Neural crest cell (in vitro differentiated cells): ENCODE measurements at regions not wholly inside any gene's neighbourhood (a gene's known extent, or its start where the extent isn't known, plus 50 kb on each side); places are given as distances from the start of the nearest gene placed in this dataset.
"Not testable (repeated sequence)": the region's sequence is repeated elsewhere in the genome, so short reads cannot be mapped to it uniquely, and the experiment has no call there.

Experiments
- DNase-seq: peaks from one replicate; pipeline ENCODE4 v3.0.0; 2021; ENCODE audit warnings: low read depth, mixed read lengths, low spot score
- H3K27ac Mint-ChIP-seq: one replicate; pipeline ENCODE4 v1.8.0; 2021; ENCODE audit warnings: mild to moderate bottlenecking, mixed read lengths; ENCODE audit not compliant: unreplicated experiment
- H3K27me3 Mint-ChIP-seq: 2 replicates; pipeline ENCODE4 v1.8.0; 2021; ENCODE audit warnings: low read depth, mild to moderate bottlenecking, mixed read lengths
- H3K36me3 Mint-ChIP-seq: 2 replicates; pipeline ENCODE4 v1.8.0; 2021; ENCODE audit warnings: low read depth, mild to moderate bottlenecking, mixed read lengths
- H3K4me1 Mint-ChIP-seq: 2 replicates; pipeline ENCODE4 v1.8.0; 2021; ENCODE audit warnings: mixed read lengths
- H3K4me3 Mint-ChIP-seq: one replicate; pipeline ENCODE4 v1.8.0; 2021; ENCODE audit warnings: mild to moderate bottlenecking, mixed read lengths
- H3K9me3 Mint-ChIP-seq: 2 replicates; pipeline ENCODE4 v1.8.0; 2021; ENCODE audit warnings: mixed read lengths
- TF ChIP-seq, protein P1 (sequence below): fragments of 200-600 bp; sonication (generic); conservative IDR thresholded peaks from 2 replicates; pipeline ENCODE4 v1.5.0; 2021; ENCODE audit warnings: antibody characterized with exemption, mild to moderate bottlenecking

DNA sequence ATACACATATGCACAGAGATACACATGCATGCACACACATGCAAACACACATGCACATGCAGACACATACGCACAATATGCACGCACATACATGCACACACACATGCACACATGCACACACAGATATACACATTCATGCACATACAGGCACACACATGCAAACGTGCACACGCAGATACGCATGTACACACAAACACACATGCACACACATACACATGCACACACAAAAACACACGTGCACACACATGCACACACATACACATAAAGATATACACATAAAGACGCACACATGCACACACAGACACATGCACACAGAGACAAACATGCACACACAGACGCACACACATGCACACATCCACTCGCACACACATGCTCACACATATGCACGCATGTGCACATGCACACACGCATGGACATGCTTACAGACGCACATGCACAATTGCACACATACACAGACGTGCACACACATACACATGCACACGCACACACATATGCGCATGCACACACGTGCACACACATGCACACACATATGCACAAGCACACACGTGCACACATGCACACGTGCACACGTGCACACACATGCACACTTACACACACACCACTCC, 145.2 kb downstream of the ADRA2C start:
- Mint-ChIP-seq H3K4me1 (no peaks in the 10 kb centered on the region), H3K27ac (no peak overlapping the region)

DNA sequence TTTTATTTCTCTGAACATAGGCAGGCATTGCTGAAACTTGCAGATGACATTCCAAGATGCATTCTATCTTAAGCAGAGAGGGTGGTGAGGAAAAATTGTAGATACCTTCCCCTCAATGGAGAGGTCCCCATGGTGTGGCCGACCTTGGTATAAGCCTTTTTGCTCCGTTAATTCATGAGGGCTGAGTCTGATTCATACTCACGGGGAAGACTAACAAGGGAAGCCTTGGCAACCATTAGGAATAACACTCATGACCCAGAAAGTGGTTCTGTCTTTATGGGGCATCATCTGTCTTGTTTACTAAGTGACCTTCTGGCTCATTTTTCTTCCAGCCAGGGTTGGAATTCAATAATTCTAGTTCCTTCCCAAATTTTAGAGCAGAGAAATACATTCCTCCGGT, 148.3 kb downstream of the ADRA2C start:
- not testable (repeated sequence) for H3K27ac Mint-ChIP-seq, H3K36me3 Mint-ChIP-seq, H3K9me3 Mint-ChIP-seq, H3K4me3 Mint-ChIP-seq, H3K27me3 Mint-ChIP-seq, DNase-seq, H3K4me1 Mint-ChIP-seq

More for the DNA sequence above, 145.2 kb downstream of the ADRA2C start:
- Mint-ChIP-seq H3K4me3 (no peak overlapping the region), H3K9me3 (peaks cover 4% of the 10 kb centered on the region), H3K36me3 (no peaks in the 10 kb centered on the region), H3K27me3 (peaks cover under 1% of the 10 kb centered on the region)
- TF ChIP-seq, protein P1, sequence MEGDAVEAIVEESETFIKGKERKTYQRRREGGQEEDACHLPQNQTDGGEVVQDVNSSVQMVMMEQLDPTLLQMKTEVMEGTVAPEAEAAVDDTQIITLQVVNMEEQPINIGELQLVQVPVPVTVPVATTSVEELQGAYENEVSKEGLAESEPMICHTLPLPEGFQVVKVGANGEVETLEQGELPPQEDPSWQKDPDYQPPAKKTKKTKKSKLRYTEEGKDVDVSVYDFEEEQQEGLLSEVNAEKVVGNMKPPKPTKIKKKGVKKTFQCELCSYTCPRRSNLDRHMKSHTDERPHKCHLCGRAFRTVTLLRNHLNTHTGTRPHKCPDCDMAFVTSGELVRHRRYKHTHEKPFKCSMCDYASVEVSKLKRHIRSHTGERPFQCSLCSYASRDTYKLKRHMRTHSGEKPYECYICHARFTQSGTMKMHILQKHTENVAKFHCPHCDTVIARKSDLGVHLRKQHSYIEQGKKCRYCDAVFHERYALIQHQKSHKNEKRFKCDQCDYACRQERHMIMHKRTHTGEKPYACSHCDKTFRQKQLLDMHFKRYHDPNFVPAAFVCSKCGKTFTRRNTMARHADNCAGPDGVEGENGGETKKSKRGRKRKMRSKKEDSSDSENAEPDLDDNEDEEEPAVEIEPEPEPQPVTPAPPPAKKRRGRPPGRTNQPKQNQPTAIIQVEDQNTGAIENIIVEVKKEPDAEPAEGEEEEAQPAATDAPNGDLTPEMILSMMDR = no peak
- no peak for DNase-seq

GRCh38 chr4:3919509-3919908, 153.3 kb downstream of the ADRA2C start:
- H3K4me3 Mint-ChIP-seq, H3K36me3 Mint-ChIP-seq, DNase-seq, H3K27me3 Mint-ChIP-seq, H3K9me3 Mint-ChIP-seq, H3K4me1 Mint-ChIP-seq, H3K27ac Mint-ChIP-seq: not testable (repeated sequence)

DNA sequence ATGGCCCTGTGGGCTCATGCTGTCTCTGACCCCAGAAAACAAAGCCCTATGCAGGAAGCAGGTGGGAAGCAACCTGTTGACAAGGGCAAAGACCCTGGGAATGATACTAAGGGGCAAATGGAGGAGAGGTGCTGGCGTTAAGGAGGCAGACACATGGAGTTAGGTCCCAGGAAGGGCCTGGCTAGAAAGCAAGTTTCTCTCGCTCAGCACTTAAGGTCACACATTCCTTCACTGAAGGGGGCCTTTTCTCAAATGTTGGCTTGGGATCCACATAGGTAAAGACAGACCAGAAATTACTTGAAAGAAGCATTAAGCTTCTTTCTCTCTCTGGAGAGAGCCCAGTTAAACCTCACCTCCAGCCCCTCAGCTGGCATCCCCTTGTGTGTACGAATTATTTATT, 155.7 kb downstream of the ADRA2C start:
- not testable (repeated sequence) for DNase-seq

DNA sequence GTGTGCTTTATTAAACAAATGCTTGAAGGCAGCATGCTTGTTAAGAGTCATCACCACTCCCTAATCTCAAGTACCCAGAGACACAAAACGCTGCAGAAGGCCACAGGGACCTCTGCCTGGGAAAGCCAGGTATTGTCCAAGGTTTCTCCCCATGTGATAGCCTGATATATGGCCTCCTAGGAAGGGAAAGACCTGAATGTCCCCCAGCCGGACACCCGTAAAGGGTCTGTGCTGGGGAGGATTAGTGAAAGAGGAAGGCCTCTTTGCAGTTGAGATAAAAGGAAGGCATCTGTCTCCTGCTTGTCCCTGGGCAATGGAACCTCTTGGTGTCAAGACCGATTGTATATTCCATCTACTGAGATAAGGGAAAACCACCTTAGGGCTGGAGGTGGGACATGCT, 159.7 kb downstream of the ADRA2C start:
- H3K27me3 Mint-ChIP-seq, H3K36me3 Mint-ChIP-seq, H3K27ac Mint-ChIP-seq, H3K9me3 Mint-ChIP-seq, H3K4me1 Mint-ChIP-seq, DNase-seq, H3K4me3 Mint-ChIP-seq: not testable (repeated sequence)

More for the DNA sequence above, 155.7 kb downstream of the ADRA2C start:
- not testable (repeated sequence) for H3K4me1 Mint-ChIP-seq, H3K27ac Mint-ChIP-seq, H3K4me3 Mint-ChIP-seq, H3K27me3 Mint-ChIP-seq, H3K9me3 Mint-ChIP-seq, H3K36me3 Mint-ChIP-seq

DNA sequence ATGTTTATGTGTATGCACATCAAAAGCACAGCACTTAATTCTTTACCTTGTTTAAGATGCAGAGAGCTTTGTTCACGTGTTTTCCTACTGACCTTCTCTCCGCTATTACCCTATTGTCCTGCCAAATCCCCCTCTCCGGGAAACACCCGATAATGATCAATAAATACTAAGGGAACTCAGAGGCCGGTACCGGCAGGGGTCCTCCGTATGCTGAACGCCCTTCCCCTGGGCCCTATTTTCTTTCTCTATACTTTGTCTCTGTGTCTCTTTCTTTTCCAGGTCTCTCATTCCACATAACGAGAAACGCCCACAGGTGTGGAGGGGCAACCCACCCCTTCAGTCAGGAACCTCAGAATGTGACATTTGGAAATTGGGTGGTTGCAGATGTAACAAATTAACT, 160.1 kb downstream of the ADRA2C start:
- H3K36me3 Mint-ChIP-seq, H3K27ac Mint-ChIP-seq, DNase-seq, H3K9me3 Mint-ChIP-seq, H3K27me3 Mint-ChIP-seq, H3K4me1 Mint-ChIP-seq, H3K4me3 Mint-ChIP-seq: not testable (repeated sequence)

DNA sequence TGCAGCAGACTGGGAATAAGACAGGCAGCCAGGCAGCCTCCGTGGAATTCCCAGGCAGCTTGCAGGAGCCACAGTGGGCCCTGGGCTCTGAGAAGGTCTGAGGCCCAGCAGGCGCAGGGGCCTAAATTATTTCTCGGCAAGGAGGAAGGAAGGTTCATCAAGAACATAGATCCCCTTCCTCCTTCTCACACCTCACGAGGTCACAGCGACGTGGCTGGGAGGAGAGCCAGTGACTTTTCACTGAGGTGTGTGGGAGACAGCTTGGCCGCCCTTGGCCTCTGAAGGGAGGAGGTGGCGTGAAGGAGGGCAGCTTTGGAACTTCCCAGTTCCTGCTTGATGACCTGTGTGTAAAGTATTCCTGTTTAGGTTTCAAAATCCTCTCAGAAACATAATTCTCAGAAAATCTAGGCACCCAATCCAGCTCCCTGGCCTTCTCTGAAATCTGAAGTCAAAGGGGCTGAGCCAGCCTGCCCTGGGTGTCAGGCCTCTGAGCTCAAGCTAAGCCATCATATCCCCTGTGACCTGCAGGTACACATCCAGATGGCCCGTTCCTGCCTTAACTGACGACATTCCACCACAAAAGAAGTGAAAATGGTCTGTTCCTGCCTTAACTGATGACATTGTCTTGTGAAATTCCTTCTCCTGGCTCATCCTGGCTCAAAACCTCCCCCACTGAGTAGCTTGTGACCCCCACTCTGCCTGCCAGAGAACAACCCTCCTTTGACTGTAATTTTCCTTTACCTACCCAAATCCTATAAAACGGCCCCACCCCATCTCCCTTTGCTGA, 161.0 kb downstream of the ADRA2C start:
- not testable (repeated sequence) for DNase-seq, H3K36me3 Mint-ChIP-seq, H3K4me1 Mint-ChIP-seq, H3K27me3 Mint-ChIP-seq, H3K4me3 Mint-ChIP-seq, H3K9me3 Mint-ChIP-seq
- H3K27ac Mint-ChIP-seq = peak overlapping the region; percentile 63

DNA sequence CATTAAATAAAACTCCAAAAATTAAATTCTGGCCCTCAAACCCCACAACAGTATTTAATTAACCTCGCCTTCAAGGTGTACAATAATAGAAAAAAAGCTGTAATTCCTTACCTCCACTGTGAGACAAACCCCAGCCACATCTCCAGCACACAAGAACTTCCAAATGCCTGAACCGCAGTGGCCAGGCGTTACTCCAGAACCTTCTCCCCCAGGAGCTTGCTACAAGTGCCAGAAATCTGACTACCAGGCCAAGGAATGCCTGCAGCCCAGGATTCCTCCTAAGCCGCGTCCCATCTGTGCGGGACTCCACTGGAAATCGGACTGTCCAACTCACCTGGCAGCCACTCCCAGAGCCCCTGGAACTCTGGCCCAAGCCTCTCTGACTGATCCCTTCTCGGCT, 163.2 kb downstream of the ADRA2C start:
- H3K4me1 Mint-ChIP-seq, H3K27ac Mint-ChIP-seq, H3K9me3 Mint-ChIP-seq, H3K36me3 Mint-ChIP-seq, H3K27me3 Mint-ChIP-seq, DNase-seq, H3K4me3 Mint-ChIP-seq: not testable (repeated sequence)

GRCh38 chr4:3932734-3933133, 166.5 kb downstream of the ADRA2C start:
- not testable (repeated sequence) for H3K4me1 Mint-ChIP-seq, DNase-seq, H3K4me3 Mint-ChIP-seq

GRCh38 chr4:3935406-3935805, 169.2 kb downstream of the ADRA2C start:
- not testable (repeated sequence) for H3K9me3 Mint-ChIP-seq

More at GRCh38 chr4:3932734-3933133, 166.5 kb downstream of the ADRA2C start:
- not testable (repeated sequence) for H3K27ac Mint-ChIP-seq, H3K27me3 Mint-ChIP-seq, H3K36me3 Mint-ChIP-seq, H3K9me3 Mint-ChIP-seq

More at GRCh38 chr4:3935406-3935805, 169.2 kb downstream of the ADRA2C start:
- H3K4me1 Mint-ChIP-seq, H3K27ac Mint-ChIP-seq, H3K27me3 Mint-ChIP-seq, H3K4me3 Mint-ChIP-seq, H3K36me3 Mint-ChIP-seq, DNase-seq: not testable (repeated sequence)
